ENCODE measurements at regions not wholly inside any gene's neighbourhood (a gene's known extent, or its start where the extent isn't known, plus 50 kb on each side); places are given as distances from the start of the nearest gene placed in this dataset.

DNA sequence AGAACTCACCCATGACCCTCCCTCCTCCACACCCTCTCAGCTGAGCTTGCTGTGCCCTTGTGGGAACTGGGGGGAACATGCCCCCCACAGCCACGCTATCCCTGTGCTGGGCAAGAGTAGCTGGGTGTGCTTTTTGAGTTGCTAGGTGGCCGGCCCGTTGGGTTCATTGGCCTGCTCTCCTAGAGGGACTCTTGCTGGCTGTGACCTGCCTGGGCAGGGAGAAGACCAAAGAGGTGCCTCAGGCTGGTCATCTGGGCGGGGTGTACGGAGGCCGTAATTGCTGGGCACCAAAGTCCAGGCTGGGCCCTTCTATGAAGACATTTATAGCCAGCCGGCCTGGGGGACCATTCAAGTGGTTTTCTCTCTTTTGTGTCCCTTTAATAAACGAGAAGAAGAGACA lies 138.3 kb upstream of the ZBTB40 start:
- Histone ChIP-seq H3K4me3 (no peak overlapping the region), H4K20me1 (ENCODE audit: insufficient read depth) (no peaks in the 10 kb centered on the region), H3F3A (ENCODE audit: insufficient read depth, low read depth) (no peaks in the 10 kb centered on the region), H3K4me1 (replicated peaks; ENCODE audit: insufficient read depth) (no peaks in the 10 kb centered on the region), H3K4me2 (no peak overlapping the region), H3K36me3 (ENCODE audit: low read depth) (no peaks in the 10 kb centered on the region), H2AFZ (no peak overlapping the region), H3K79me2 (ENCODE audit: low read depth) (no peaks in the 10 kb centered on the region), H3K27me3 (ENCODE audit: insufficient read depth, low read depth) (no peaks in the 10 kb centered on the region), H3K9me3 (ENCODE audit: insufficient read depth, low read depth) (no peaks in the 10 kb centered on the region), H3K27ac (no peak overlapping the region), H3K9me2 (ENCODE audit: insufficient read depth) (no peaks in the 10 kb centered on the region)
- intact Hi-C loops (cut with micrococcal nuclease; ENCODE audit: unreplicated experiment), result no loop called here
- TF ChIP-seq EZH2 (IDR thresholded peaks at IDR 0.05; ENCODE audit: low read depth), result no peak
- TF ChIP-seq, protein P1, sequence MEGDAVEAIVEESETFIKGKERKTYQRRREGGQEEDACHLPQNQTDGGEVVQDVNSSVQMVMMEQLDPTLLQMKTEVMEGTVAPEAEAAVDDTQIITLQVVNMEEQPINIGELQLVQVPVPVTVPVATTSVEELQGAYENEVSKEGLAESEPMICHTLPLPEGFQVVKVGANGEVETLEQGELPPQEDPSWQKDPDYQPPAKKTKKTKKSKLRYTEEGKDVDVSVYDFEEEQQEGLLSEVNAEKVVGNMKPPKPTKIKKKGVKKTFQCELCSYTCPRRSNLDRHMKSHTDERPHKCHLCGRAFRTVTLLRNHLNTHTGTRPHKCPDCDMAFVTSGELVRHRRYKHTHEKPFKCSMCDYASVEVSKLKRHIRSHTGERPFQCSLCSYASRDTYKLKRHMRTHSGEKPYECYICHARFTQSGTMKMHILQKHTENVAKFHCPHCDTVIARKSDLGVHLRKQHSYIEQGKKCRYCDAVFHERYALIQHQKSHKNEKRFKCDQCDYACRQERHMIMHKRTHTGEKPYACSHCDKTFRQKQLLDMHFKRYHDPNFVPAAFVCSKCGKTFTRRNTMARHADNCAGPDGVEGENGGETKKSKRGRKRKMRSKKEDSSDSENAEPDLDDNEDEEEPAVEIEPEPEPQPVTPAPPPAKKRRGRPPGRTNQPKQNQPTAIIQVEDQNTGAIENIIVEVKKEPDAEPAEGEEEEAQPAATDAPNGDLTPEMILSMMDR (conservative IDR thresholded peaks at IDR 0.05), result no peak
- DNase-seq, result no peak
- CTCF ChIA-PET, result no interaction called here
- POLR2A ChIA-PET (ENCODE audit: unreplicated experiment), result no interaction called here
- BruUV-seq (replicated peaks), result no TSS peak

DNA sequence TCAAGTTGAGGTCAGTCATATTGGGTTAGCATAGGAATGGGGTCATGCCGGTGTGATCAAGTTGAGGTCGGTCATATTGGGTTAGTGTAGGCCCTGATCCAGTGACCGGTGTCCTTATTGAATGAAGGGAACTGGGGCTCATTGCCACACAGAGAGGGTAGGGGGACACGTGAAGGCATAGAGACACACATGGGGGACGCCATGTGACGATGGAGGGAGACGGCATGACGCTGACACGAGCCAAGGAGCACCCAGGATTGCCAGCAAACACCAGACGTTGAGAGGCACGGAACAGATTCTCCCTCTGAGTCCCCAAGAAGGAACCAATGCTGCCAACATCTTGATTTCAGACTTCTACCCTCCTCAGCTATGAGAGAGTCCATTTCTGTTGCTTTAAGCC lies 136.9 kb upstream of the ZBTB40 start:
- Histone ChIP-seq H3K27me3 (ENCODE audit: insufficient read depth, low read depth) (no peaks in the 10 kb centered on the region), H3K27ac (no peak overlapping the region), H3K4me3 (no peak overlapping the region), H3K9me3 (ENCODE audit: insufficient read depth, low read depth) (no peaks in the 10 kb centered on the region), H2AFZ (no peak overlapping the region), H3K36me3 (ENCODE audit: low read depth) (no peaks in the 10 kb centered on the region), H3K4me1 (replicated peaks; ENCODE audit: insufficient read depth) (no peaks in the 10 kb centered on the region), H3F3A (ENCODE audit: insufficient read depth, low read depth) (no peaks in the 10 kb centered on the region), H3K4me2 (no peak overlapping the region), H4K20me1 (ENCODE audit: insufficient read depth) (no peaks in the 10 kb centered on the region), H3K79me2 (ENCODE audit: low read depth) (no peaks in the 10 kb centered on the region), H3K9me2 (ENCODE audit: insufficient read depth) (no peaks in the 10 kb centered on the region)
- CTCF ChIA-PET, result no interaction called here
- POLR2A ChIA-PET (ENCODE audit: unreplicated experiment), result no interaction called here
- BruUV-seq (replicated peaks), result no TSS peak
- DNase-seq, result no peak
- TF ChIP-seq EZH2 (IDR thresholded peaks at IDR 0.05; ENCODE audit: low read depth), result no peak
- TF ChIP-seq, protein P1 (conservative IDR thresholded peaks at IDR 0.05), result no peak
- intact Hi-C loops (cut with micrococcal nuclease; ENCODE audit: unreplicated experiment), result no loop called here

DNA sequence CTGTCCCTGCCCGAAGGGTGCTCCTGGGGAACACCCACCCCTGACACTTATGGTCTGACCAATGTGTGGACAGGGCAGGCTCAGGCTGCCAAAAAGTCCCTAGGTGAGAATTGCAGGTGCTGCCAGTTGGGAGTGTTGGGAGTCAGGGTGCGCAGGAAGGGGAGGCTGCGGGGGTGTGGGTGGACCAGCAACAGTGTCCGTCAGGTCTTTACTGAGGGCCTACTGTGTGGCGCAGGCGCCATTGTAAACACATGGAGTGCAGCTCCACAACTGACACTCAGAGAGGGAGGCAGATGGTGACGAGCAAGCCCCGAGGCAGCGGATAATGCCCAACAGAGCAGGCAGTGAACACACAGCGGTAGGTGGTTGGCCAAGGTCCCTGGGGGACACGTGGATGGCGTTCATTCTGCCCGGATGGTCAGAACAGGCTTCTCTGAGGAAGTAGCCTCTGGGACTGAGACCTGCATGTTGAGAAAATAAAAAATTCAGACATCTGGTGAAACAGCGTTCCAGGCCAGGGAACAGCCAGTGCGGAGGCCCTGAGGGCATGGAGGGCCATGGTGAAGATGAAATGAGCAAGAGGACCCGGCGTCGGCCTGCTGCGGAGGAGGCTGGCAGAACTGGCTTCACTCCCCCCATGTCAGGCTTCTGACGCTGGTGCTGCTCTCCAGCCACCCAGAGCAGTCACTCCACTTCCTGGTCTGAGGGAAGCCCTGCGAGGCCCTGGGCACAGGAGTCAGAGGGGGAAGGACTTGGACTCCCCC lies 136.2 kb upstream of the ZBTB40 start:
- Histone ChIP-seq H2AFZ (no peak overlapping the region), H4K20me1 (ENCODE audit: insufficient read depth) (no peaks in the 10 kb centered on the region), H3K4me2 (no peak overlapping the region), H3K36me3 (ENCODE audit: low read depth) (no peaks in the 10 kb centered on the region), H3F3A (ENCODE audit: insufficient read depth, low read depth) (no peaks in the 10 kb centered on the region), H3K27me3 (ENCODE audit: insufficient read depth, low read depth) (no peaks in the 10 kb centered on the region), H3K9me3 (ENCODE audit: insufficient read depth, low read depth) (no peaks in the 10 kb centered on the region), H3K27ac (no peak overlapping the region), H3K79me2 (ENCODE audit: low read depth) (no peaks in the 10 kb centered on the region), H3K4me3 (no peak overlapping the region), H3K4me1 (replicated peaks; ENCODE audit: insufficient read depth) (no peaks in the 10 kb centered on the region), H3K9me2 (ENCODE audit: insufficient read depth) (no peaks in the 10 kb centered on the region)
- no TSS peak for BruUV-seq (replicated peaks)
- no peak for DNase-seq
- TF ChIP-seq EZH2 (IDR thresholded peaks at IDR 0.05; ENCODE audit: low read depth), result no peak
- TF ChIP-seq, protein P1 (conservative IDR thresholded peaks at IDR 0.05), result no peak
- intact Hi-C loops (cut with micrococcal nuclease; ENCODE audit: unreplicated experiment), result no loop called here
- CTCF ChIA-PET, result no interaction called here
- POLR2A ChIA-PET (ENCODE audit: unreplicated experiment), result no interaction called here

All from PC-9 (cell line).